CD4-positive, alpha-beta T cell treated with Interleukin-1 beta for 1 hour (primary cell): ENCODE measurements at regions not wholly inside any gene's neighbourhood (a gene's known extent, or its start where the extent isn't known, plus 50 kb on each side); places are given as distances from the start of the nearest gene placed in this dataset.
"Not testable (repeated sequence)": the region's sequence is repeated elsewhere in the genome, so short reads cannot be mapped to it uniquely, and the experiment has no call there.

Experiments
- DNase-seq, 2 donors: peaks; one replicate each; pipeline ENCODE4 v3.0.0-alpha.2; 2020 to 2022

DNA sequence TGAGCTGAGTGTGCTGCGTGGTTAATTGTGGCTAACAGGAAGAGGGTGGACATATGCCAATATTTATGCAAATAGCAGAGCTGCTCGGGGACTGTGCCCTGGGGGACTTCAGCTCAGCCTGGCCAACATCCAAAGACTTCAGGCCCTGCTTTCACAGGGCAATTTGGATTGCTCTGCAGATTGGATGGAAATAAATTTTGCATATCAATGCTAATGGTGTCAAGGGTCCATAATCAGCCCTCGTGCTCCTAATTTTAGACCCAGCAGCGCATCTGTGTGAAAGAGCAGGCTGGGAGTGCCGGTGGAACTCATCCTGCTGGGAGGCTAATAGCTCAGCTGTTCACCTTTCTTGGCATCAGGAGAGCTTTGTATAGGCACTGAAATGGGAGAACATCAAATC lies 270.1 kb downstream of the TCERG1L start:
- no peak for DNase-seq

DNA sequence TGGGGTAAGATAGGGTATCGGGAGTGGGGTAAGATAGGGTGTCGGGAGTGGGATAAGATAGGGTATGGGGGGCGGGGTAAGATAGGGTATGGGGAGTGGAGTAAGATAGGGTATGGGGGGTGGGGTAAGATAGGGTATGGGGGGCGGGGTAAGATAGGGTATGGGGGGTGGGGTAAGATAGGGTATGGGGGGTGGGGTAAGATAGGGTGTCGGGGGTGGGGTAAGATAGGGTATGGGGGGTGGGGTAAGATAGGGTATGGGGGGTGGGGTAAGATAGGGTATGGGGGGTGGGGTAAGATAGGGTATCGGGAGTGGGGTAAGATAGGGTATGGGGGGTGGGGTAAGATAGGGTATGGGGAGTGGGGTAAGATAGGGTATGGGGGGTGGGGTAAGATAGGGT lies 269.5 kb downstream of the TCERG1L start:
- DNase-seq: not testable (repeated sequence)
